NCI-H2196 (cell line): ENCODE measurements at regions not wholly inside any gene's neighbourhood (a gene's known extent, or its start where the extent isn't known, plus 50 kb on each side); places are given as distances from the start of the nearest gene placed in this dataset.
"Not testable (repeated sequence)": the region's sequence is repeated elsewhere in the genome, so short reads cannot be mapped to it uniquely, and the experiment has no call there.

Source experiments
- DNase-seq: peaks from one replicate; lab custom pipeline; 2025; ENCODE audit not compliant: unreplicated experiment; lab: John Stamatoyannopoulos, UW

GRCh38 chr7:150098592-150098991 is 224.6 kb upstream of the LRRC61 start:
- not testable (repeated sequence) for DNase-seq

GRCh38 chr7:150101282-150101681 is 221.9 kb upstream of the LRRC61 start:
- not testable (repeated sequence) for DNase-seq

GRCh38 chr7:150107283-150107682 is 215.9 kb upstream of the LRRC61 start:
- DNase-seq = not testable (repeated sequence)

GRCh38 chr7:150110375-150110820 is 212.8 kb upstream of the LRRC61 start:
- not testable (repeated sequence) for DNase-seq

GRCh38 chr7:150110882-150111281 is 212.3 kb upstream of the LRRC61 start:
- DNase-seq = not testable (repeated sequence)

GRCh38 chr7:150111373-150112139 is 211.6 kb upstream of the LRRC61 start:
- not testable (repeated sequence) for DNase-seq

GRCh38 chr7:150113301-150113700 is 209.9 kb upstream of the LRRC61 start:
- DNase-seq = not testable (repeated sequence)

- DNase-seq = not testable (repeated sequence)
Measured at GRCh38 chr7:150114591-150114990, 208.6 kb upstream of the LRRC61 start.

GRCh38 chr7:150119966-150120365 is 203.2 kb upstream of the LRRC61 start:
- DNase-seq = not testable (repeated sequence)

- not testable (repeated sequence) for DNase-seq
Measured at GRCh38 chr7:150125831-150126230, 197.3 kb upstream of the LRRC61 start.

- DNase-seq = not testable (repeated sequence)
Measured at GRCh38 chr7:150134451-150134850, 188.7 kb upstream of the LRRC61 start.

- DNase-seq = not testable (repeated sequence)
Measured at GRCh38 chr7:150135620-150136190, 187.4 kb upstream of the LRRC61 start.

GRCh38 chr7:150139840-150140239 is 183.3 kb upstream of the LRRC61 start:
- DNase-seq = not testable (repeated sequence)

- not testable (repeated sequence) for DNase-seq
Measured at GRCh38 chr7:150141525-150142345, 181.4 kb upstream of the LRRC61 start.

GRCh38 chr7:150146124-150146523 is 177.0 kb upstream of the LRRC61 start:
- not testable (repeated sequence) for DNase-seq

GRCh38 chr7:150147524-150147923 is 175.6 kb upstream of the LRRC61 start:
- DNase-seq = not testable (repeated sequence)

- DNase-seq = not testable (repeated sequence)
Measured at GRCh38 chr7:150156015-150156414, 167.1 kb upstream of the LRRC61 start.

- DNase-seq = not testable (repeated sequence)
Measured at GRCh38 chr7:150158696-150159095, 164.5 kb upstream of the LRRC61 start.

GRCh38 chr7:150169515-150169914 is 153.6 kb upstream of the LRRC61 start:
- not testable (repeated sequence) for DNase-seq

GRCh38 chr7:150169943-150170490 is 153.1 kb upstream of the LRRC61 start:
- DNase-seq = not testable (repeated sequence)

GRCh38 chr7:150183602-150184001 is 139.6 kb upstream of the LRRC61 start:
- not testable (repeated sequence) for DNase-seq
